ENCODE measurements at regions not wholly inside any gene's neighbourhood (a gene's known extent, or its start where the extent isn't known, plus 50 kb on each side); places are given as distances from the start of the nearest gene placed in this dataset.
A peak's percentile ranks its signal among the peaks of the same experiment; 100 is the strongest.
"Not testable (repeated sequence)": the region's sequence is repeated elsewhere in the genome, so short reads cannot be mapped to it uniquely, and the experiment has no call there.

DNA sequence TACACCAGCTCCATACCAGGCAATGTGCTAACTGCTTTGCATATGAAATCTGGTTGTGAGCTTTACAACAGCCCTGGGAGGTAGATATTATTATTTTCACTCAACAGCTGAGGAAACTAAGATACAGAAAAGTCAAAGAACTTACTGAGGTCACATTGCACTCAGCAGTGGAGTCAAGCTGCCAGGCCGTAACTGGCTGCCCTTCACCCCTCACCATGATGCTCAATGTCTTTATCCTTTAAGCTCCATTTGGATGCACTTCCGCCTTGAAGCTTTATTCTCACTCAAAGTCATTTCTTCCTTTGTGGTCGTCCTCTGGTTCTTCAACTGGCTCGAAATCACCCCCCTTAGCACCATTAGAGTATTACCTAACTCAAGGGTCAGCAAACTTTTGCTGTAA, 81.7 kb upstream of the RALGPS2 start:
- DNase-seq, result no peak

DNA sequence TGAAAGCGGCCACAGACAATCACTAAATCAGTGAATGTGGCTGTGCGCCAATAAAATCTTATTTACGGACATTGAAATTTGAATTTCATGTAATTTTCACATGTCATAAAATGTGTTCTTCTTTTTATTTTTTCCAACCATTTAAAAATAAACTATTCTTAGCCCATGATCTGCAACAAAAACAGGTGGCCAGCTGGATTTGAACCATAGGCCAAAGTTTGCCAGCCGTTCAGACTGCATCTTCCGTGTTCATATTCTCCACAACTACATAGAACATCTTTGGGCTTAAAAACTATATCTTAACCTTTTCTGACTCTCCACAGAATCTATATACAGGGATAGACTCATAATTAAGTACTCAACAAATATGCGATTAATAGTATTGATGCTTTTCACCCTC, 81.2 kb upstream of the RALGPS2 start:
- no peak for DNase-seq

DNA sequence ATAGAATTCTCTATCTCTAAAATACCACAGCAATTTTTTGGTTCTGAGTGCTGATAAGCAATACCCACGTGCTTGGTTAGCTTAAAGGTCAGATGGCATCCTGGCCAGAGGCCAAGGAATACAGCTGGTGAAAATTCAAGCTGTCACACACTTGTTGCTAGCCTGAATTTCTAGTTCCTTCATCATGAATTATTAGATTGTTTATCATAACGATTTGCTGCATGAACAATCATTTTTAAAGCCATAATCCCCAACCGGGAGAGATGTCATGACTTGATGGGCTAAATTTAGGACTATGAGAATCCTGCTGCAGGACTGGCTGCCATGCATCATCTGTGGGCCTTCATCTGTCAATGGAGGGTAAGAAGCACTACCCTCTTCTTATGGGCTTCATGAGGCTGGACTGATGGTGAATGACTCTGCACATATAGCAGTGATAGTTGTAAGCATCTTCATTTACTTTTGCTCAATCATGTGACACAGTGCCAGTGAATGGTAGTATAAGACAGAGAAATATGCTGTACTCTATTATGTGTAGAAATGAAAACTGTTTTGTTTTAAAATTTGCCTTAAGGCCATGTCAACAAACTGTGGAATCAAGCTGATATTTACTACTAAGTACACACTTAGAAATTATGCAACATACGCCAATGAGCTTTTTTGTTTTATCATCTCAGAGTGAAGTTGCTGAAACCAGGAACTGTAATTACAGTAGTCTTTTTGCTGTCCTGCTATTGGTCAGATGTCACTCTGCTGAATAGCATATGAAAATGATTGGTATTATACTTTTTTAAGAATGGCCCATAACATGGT, 80.5 kb upstream of the RALGPS2 start:
- DNase-seq, result no peak

DNA sequence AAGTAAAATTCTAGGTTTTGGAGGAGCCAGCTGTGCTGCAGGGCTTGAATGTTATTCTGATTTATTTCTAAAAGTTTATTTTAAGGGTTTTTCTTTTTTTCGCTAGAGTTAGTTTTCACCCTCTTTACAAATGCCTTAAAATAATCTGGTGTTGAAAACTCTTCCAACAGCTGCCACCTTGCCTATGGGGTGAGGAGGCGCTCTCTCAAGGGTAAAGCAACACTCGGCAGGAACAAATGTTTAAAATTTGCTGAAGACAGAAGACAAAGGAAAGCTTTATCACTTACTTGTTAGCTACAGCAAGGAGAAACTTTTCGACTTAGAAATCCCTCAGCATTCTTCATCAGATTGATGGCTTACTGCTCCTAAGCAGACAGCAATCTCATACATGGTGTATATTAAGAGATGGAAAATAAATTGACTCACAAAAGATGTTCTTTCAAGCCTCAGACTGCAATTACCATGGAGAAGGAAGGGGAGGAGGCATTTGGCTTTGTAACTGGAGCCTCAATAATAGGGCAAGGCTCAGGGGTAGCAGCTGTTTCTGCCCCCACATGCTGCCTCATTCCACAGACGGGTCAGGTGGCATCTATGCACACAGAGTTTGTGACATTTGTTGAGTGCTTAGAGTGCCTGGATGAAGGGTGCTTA, 79.8 kb upstream of the RALGPS2 start:
- no peak for DNase-seq

DNA sequence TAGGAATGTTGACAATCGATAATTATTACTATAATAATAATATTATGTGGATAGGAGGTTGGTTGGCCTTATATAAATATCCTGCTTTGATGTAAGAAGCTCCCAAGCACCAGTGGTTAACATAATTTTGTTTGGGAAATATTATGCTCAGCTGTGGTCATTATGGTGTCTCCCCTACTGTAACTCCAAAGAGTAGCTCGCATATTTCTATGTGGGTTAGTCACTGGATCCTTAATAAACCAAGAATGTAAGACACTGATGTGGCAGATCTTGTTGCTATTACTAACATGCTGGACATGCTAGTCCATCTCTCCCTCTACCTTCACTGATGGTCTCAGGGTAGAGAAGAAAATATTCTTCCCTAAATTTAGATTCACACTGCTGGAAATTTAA, 79.2 kb upstream of the RALGPS2 start:
- DNase-seq, result no peak

DNA sequence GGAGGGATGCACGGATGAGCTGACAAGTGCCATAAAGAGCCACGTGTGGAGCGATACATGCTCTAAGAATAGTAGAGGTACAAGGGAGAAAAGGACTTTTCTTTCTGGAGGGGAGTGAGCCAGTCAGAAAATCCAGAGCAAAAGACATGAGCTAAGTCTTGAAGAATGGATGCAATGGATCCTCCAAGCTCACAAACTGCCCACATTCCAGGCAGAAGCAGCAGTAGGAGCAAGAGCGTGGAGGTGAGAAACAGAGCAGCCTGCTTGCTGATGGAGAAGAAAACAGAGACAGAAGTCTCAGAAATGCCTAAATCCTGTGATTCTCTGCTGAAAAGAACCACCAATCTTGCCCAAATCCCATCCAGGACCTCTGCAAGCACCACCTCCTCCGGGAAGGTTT, 78.2 kb upstream of the RALGPS2 start:
- DNase-seq, result no peak

DNA sequence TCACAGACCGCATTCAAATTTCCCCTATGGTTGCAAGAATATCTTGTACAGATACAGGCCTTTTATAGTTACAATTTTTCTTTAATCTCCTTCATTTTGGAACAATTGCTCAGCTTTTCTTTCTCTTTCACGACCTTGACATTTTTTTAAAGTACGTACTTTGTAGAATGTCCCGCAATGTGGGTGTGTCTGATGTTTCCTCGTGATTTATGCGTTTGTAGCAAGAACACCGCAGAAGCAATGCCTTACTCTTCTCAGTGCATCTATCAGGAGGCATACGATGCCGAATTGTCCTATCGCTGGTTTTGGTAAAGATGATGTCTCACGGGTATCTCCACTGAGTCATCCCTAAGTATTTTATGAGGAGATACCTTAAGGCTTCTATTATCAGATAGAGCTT, 76.9 kb upstream of the RALGPS2 start:
- DNase-seq, result no peak

DNA sequence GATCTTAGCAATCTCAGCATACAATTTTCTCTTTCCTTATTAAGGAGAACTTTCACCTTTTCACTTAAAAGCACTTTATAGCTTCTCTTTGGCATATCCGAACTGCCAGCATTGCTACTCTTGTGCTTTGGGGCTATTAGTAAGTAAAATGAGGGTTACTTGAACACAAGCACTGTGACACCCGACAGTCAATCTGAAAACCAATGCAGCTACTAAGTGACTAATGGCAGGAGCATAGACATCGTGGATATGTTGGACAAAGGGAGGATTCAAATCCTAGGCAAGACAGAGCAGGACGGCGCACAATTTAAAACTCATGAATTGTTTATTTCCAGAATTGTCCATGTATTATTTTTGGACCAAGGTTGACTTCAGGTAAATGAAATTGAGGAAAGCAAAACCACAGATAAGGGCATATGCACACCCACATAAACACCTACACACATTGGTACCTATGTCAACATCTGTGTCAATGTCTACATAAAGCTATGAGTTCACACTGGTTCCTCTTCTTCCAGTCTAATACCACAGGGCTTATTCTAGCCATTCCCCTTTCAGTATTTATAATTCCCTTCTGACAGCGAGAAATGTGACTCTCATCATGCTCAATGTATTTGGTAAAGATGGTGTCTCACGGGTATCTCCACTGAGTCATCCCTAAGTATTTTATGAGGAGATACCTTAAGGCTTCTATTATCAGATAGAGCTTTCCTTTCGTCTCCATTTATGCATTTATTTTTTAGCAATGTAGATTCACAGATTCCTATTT, 75.3 kb upstream of the RALGPS2 start:
- no peak for DNase-seq

DNA sequence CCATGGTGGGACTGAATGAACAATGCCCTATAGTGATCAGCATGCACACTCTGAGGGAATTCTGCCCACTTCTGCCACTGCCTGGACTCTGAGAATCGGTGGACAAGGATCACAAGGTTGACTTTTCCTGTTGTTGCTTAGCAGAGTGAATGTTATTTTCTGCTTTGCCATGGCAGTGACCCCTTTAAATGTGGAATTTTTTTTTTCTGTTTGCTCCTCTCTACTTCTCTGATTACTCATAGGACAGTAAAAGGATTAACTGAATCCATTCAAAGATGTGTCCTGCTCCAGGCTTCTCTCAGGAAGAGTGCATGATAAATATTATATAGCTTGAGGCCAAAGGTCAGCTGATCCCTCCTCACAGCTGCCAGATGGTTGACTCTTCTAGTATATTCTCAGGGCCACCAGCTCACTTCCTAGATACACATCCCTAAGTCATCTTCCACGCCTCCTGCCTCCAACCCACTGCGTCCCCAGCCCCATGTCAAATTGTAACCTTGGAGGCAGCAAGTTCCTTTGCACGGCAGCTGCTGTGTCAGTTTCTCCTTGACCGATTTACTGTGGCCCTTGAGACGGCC, 74.0 kb upstream of the RALGPS2 start:
- DNase-seq, result no peak

DNA sequence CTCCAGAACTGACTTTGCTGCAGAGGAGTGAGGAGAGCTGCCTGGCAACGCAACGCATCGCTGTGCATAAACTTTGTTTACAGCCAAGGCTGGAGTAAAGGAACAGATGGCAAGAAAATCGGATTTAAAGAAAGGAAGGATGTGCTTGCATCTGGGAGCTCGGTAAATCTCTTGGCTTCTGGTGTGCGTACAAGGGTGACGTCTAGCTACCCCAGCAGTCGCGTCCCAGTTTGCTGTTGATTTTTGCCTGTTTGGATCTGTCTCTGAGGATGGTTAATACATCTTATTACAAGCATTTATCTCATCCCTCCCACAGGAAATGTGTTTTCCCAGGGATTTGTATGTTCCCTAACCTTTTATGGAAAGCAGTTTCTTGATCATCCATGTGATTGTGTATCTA, 73.3 kb upstream of the RALGPS2 start:
- peak in 1 of 2 donors; percentile 57 for DNase-seq

DNA sequence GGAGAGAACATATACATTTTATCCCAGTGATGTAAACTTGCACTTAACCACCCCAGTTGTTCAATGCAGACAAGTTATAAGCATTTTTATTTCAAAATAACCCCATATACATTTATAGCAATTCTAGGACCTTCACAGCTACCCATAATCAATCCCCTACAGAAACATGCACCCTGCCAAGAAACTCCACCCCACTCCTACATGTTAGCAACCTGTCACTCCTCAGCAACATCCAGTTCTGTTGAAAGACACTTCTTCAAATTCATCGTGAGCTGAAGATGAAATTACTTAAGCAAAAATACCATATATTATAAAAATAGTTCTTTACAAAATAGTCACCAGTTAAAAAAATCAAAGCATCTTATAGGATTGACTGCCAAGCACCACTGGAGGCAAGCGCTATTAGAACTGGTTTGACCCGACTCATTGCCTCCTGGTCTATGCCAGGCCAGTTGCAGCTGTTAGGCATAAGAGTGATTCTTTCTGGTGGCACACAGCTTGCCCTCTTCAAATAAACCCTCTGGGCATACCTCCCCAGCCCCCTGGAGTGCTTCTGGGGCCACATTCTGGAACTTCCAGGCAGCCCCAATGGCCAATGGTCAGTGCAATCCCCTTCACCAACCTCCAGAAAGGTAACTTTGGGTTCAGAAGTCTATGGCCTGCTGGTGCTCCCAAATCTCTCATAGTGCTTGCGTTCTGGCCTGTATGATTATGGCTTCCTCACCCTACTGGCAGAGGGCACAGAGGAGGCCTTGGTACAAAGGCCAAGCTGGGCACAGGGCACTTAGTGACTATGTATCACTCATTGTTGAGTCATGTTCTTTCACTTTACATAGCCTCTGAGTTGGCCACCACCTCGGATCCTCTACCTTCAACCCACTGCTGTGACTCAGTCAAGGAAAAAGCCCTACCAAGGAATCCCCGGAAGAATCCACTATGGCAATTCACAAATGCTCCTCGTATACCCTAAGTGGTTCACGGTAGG, 72.2 kb upstream of the RALGPS2 start:
- DNase-seq, result no peak

DNA sequence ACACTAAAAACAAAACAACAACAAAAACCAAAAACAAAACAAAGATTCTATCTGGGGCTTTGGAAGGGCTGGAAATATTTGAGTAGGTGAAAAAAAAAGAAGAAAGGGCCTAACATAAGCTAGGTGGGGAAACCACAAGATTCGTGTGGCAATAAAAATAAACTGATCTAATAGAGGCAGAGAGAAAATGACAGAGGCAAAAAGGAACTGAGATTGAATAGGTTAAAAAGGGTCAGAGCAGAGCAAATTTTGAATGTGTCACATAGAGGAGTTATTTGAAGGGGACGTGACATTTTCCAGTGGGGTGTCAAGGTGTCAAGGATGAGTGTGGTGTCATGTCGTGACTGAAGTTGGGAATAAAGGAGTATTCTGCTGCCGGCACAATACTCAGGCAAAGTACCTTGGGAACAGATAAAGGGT, 65.2 kb upstream of the RALGPS2 start:
- DNase-seq, result no peak

DNA sequence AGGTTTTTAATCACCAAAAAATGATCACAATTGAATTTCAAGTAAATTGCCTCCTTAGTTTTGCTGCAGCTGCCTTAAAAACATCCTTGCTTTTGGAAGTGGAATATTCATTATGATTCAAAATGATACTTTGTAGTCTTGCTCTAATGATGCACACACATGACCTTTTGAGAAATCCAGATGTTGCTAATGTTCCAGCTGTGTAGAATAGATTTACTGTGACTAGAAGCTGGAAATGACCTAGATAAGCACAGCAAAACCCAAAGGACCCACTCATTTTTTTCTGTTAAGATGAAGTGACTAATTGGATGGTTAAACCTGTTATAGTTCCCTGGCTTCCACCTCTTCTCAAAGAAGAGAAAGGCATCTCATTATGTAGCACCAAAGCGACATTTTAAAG, 64.6 kb upstream of the RALGPS2 start:
- no peak for DNase-seq

DNA sequence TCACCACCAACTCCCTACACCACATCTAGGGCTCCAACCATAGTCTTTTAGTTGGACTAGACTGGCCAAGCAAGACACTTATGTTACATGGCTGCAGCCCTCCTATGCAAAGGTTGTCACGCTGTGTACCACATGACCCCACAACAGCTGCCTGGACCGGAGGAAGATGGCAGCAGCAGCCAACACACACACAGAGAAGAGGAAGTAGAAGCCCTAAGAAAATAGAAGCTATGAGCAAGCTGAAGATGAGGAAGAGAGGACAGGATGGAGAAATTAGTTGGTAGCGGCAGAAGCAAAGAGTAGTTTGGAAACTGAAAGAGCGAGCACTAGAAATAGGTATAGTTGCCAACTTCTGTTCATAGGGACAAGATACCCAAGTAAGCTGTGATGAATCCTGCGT, 60.8 kb upstream of the RALGPS2 start:
- no peak for DNase-seq

DNA sequence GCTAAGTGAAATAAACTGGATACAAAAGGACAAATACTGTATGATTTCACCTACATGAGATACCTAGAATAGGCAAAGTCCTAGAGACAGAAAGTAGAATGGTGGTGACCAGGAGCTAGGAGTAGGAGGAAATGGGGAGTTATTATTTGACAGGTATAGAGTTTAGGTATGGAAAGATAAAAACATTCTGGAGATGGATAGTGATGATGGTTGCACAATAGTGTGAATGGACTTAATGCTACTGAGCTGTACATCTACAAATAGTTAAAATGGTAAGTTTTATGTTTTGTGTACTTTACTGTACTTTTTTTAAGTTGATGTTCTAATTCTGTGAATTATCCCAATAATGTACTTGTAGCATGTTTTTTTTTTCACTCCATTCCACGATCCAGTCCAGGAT, 59.5 kb upstream of the RALGPS2 start:
- DNase-seq, result no peak

DNA sequence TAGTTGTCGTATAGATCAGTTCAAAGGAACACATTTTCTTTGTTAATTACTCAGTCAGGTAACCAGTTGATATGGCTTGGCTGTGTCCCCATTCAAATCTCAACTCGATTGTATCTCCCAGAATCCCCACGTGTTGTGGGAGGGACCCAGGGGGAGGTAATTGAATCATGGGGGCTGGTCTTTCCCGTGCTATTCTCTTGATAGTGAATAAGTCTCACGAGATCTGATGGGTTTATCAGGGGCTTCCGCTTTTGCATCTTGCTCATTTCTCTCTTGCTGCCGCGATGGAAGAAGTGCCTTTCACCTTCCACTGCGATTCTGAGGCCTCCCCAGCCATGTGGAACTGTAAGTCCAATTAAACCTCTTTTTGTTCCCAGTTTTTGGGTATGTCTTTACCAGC, 58.2 kb upstream of the RALGPS2 start:
- not testable (repeated sequence) for DNase-seq

DNA sequence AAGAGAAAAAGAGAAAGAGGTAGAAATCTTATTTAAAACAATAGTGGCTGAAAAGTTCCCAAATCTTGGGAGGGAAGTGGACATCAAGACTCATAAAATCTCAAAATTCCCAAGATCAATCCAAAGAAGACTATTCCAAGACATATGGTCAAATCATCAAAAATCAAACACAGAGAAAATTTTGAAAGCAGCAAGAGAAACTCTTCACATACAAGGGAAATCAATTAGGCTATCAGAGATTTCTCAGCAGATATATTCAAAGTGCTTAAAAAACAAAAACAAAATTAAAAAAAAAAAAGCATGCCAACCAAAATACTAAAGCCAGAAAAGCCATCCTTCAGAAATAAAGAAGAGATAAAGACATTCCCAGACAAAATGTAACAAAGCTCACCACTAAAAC, 52.6 kb upstream of the RALGPS2 start:
- no peak for DNase-seq

DNA sequence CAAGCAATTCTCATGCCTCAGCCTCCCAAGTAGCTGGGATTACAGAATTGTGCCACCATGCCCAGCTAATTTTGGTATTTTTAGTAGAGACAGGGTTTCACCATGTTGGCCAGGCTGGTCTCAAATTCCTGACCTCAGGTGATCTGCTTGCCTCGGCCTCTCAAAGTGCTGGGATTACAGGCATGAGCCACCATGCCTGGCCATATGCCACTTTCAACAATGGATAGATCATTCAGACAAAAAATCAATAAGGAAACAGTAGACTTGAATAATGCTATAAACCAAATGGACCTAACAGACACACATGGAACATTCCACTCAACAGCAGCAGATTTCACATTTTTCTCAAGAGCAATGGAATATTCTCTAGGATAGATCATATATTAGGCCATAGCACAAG, 50.5 kb upstream of the RALGPS2 start:
- DNase-seq, result not testable (repeated sequence)
